Cardiac fibroblast (primary cell): ENCODE measurements at regions not wholly inside any gene's neighbourhood (a gene's known extent, or its start where the extent isn't known, plus 50 kb on each side); places are given as distances from the start of the nearest gene placed in this dataset.

ENCODE experiments used
- DNase-seq, 2 donors: peaks; one replicate each; pipeline versions ENCODE4 v3.0.0 to v3.0.0-alpha.2; 2010; ENCODE audit warnings: low read depth in 2 of 2
- H3K4me3 ChIP-seq, 2 donors: replicated peaks in 1 of 2; 1 replicate in 1 of 2; 2 replicates in 1 of 2; pipeline ENCODE4 v1.5.1; 2011; ENCODE audit warnings: low read depth in 2 of 2, low read length in 2 of 2, mild to moderate bottlenecking in 2 of 2, moderate library complexity in 1 of 2
- TF ChIP-seq, protein P1 (sequence below): IDR thresholded peaks from one replicate; pipeline ENCODE4 v1.5.1; 2011; ENCODE audit warnings: low read depth, mild to moderate bottlenecking, low read length, inconsistent platforms

DNA sequence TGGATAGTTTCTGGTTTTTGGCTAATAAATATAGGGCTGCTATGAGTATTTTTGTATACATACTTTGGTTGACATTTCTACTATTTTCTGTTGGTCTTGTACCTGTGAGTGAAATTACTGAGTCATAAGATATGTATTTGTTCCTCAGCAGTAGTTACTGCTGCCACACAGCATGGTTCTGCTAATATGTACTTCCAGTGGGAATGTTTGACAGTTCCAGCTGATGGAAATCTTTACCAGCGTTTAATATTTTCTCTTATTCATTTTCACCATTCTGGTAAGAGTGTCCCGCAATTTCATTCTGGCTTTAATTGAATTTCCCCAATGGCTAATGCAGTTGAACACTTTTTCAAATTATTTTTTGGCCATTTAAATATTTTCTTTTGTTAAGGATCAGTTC is 57.9 kb upstream of the IL1R1 start:
- DNase-seq, result no peak
- TF ChIP-seq, protein P1, sequence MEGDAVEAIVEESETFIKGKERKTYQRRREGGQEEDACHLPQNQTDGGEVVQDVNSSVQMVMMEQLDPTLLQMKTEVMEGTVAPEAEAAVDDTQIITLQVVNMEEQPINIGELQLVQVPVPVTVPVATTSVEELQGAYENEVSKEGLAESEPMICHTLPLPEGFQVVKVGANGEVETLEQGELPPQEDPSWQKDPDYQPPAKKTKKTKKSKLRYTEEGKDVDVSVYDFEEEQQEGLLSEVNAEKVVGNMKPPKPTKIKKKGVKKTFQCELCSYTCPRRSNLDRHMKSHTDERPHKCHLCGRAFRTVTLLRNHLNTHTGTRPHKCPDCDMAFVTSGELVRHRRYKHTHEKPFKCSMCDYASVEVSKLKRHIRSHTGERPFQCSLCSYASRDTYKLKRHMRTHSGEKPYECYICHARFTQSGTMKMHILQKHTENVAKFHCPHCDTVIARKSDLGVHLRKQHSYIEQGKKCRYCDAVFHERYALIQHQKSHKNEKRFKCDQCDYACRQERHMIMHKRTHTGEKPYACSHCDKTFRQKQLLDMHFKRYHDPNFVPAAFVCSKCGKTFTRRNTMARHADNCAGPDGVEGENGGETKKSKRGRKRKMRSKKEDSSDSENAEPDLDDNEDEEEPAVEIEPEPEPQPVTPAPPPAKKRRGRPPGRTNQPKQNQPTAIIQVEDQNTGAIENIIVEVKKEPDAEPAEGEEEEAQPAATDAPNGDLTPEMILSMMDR, result no peak
- no peak overlapping the region for H3K4me3 ChIP-seq

DNA sequence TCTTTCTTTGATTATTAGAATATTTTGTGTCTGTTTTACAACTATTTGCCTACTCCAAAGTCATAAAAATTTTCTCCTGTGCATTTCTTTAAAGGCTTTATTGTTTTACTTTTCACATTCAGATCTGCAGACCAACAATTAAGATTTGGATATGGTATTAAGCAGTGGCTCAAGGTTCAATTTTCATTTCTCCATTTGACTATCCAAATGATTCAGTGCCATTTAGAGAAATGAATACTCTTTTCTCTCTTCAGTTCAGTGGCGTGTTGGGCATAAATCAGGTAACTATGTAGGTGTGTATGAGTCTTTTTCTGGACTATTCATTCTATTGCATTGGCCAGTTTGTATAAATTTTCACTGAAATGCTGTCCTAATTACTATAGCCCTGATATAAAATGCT is 57.3 kb upstream of the IL1R1 start:
- H3K4me3 ChIP-seq, result no peak overlapping the region
- TF ChIP-seq, protein P1, result no peak

DNA sequence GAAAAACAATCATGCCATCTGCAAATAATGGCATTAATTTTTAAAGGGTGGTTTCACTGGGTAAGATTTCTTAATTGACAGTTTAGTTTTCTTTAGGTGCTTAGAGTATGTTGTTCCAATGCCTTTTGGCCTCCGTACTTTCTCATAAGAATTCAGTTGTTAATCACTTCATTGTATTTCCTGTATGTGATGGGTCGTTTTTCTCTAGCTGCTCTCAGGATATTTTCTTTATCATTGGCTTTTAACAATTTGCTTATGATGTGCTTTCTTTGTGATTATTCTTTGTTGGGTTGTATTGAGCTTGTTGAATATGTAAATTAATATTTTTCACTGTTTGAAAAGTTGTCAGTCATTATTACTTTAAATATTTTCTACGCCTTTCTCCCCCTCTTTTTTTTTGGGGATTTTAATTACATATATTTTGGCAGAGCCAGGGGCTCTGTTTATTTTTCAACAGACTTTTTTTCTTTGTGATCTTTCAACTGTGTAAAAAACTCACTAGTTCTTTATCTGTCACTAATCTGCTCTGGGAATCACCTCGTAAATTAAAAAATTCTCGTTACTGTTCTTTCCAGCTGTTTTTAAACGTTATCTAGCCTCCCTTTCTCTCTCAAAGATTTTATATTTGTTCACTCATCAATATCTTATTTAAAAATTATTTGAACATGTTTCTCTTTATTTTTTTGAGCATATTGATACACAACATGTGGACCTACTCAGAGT is 56.2 kb upstream of the IL1R1 start:
- TF ChIP-seq, protein P1, result no peak

More for the DNA sequence above, 57.3 kb upstream of the IL1R1 start:
- no peak for DNase-seq

GRCh38 chr2:102091121-102091520 is 51.4 kb upstream of the IL1R1 start:
- no peak for DNase-seq
- no peak overlapping the region for H3K4me3 ChIP-seq
- TF ChIP-seq, protein P1, result no peak

More for the DNA sequence above, 56.2 kb upstream of the IL1R1 start:
- no peak overlapping the region for H3K4me3 ChIP-seq
- no peak for DNase-seq

GRCh38 chr2:102091908-102092307 is 50.6 kb upstream of the IL1R1 start:
- H3K4me3 ChIP-seq, result no peak overlapping the region
- TF ChIP-seq, protein P1, result no peak
- DNase-seq, result no peak

- TF ChIP-seq, protein P1, result no peak
- DNase-seq, result no peak
- no peak overlapping the region for H3K4me3 ChIP-seq
Measured at GRCh38 chr2:102092535-102092934, 50.0 kb upstream of the IL1R1 start.
